PC-9 (cell line): ENCODE measurements at regions not wholly inside any gene's neighbourhood (a gene's known extent, or its start where the extent isn't known, plus 50 kb on each side); places are given as distances from the start of the nearest gene placed in this dataset.
"Not testable (repeated sequence)": the region's sequence is repeated elsewhere in the genome, so short reads cannot be mapped to it uniquely, and the experiment has no call there.

ENCODE experiments used
- BruUV-seq: library from RNA; stranded (reverse); fragments of 400-500 nt; replicated peaks from 2 replicates; lab custom pipeline; 2021; lab: Mats Ljungman, UMichigan
- CTCF ChIA-PET: fragments of 300-600 bp; sonication (Branson Sonifier 250); formaldehyde crosslinking; loops from one replicate; lab custom pipeline; 2022; ENCODE audit warnings: antibody characterized with exemption; lab: Charles Lee
- POLR2A ChIA-PET: fragments of 300-600 bp; sonication (Branson Sonifier 250); formaldehyde crosslinking; loops from one replicate; lab custom pipeline; 2022; ENCODE audit warnings: antibody characterized with exemption; ENCODE audit not compliant: unreplicated experiment; lab: Charles Lee
- DNase-seq, 2 experiments: peaks; one replicate each; pipeline versions ENCODE4 v3.0.0 to v3.0.0-alpha.2; 2015 to 2022; ENCODE audit warnings: mixed read lengths in 1 of 2
- H2AFZ ChIP-seq: fragments of 200-600 bp; sonication (generic); 2 replicates; pipeline ENCODE4 v1.8.1; 2017; ENCODE audit warnings: antibody characterized with exemption
- H3F3A ChIP-seq: fragments of 200-600 bp; sonication (generic); 2 replicates; pipeline ENCODE4 v1.8.1; 2017; ENCODE audit warnings: antibody characterized with exemption, mild to moderate bottlenecking, low read depth; ENCODE audit not compliant: insufficient read depth
- H3K27ac ChIP-seq: fragments of 200-600 bp; sonication (generic); 2 replicates; pipeline ENCODE4 v1.6.1; 2016; ENCODE audit warnings: mixed run types
- H3K27me3 ChIP-seq: fragments of 200-600 bp; sonication (generic); 2 replicates; pipeline ENCODE4 v1.6.1; 2016; ENCODE audit warnings: low read depth, mixed run types; ENCODE audit not compliant: insufficient read depth
- H3K36me3 ChIP-seq: fragments of 200-600 bp; sonication (generic); 2 replicates; pipeline ENCODE4 v1.6.1; 2016; ENCODE audit warnings: low read depth, mixed run types
- H3K4me1 ChIP-seq: fragments of 200-600 bp; sonication (generic); replicated peaks from 2 replicates; pipeline ENCODE4 v1.6.1; 2016; ENCODE audit warnings: mixed run types; ENCODE audit not compliant: insufficient read depth
- H3K4me2 ChIP-seq: fragments of 200-600 bp; sonication (generic); 2 replicates; pipeline ENCODE4 v1.6.1; 2017; ENCODE audit warnings: mixed run types
- H3K4me3 ChIP-seq: fragments of 200-600 bp; sonication (generic); 2 replicates; pipeline ENCODE4 v1.6.1; 2016; ENCODE audit warnings: mixed run types
- H3K79me2 ChIP-seq: fragments of 200-600 bp; sonication (generic); 2 replicates; pipeline ENCODE4 v1.6.1; 2017; ENCODE audit warnings: low read depth, mixed run types
- H3K9me2 ChIP-seq: fragments of 200-600 bp; sonication (generic); 2 replicates; pipeline ENCODE4 v1.8.1; 2017; ENCODE audit warnings: mild to moderate bottlenecking; ENCODE audit not compliant: insufficient read depth
- H3K9me3 ChIP-seq: fragments of 200-600 bp; sonication (generic); 2 replicates; pipeline ENCODE4 v1.8.1; 2016; ENCODE audit warnings: low read depth; ENCODE audit not compliant: insufficient read depth
- H4K20me1 ChIP-seq: fragments of 200-600 bp; sonication (generic); 2 replicates; pipeline ENCODE4 v1.8.1; 2017; ENCODE audit not compliant: insufficient read depth
- EZH2 ChIP-seq: fragments of 200-600 bp; sonication (generic); IDR thresholded peaks from 2 replicates; pipeline ENCODE4 v1.8.0; 2017; ENCODE audit warnings: antibody characterized with exemption, low read depth
- intact Hi-C: fragments of 100-400 bp; cut with micrococcal nuclease; formaldehyde crosslinking; loops from one replicate; pipeline ENCODE4 v1.10.0; 2022; ENCODE audit not compliant: unreplicated experiment
- TF ChIP-seq, protein P1 (sequence below): fragments of 200-600 bp; sonication (generic); conservative IDR thresholded peaks from 2 replicates; pipeline ENCODE4 v1.6.1; 2017; ENCODE audit warnings: mixed run types, antibody characterized with exemption, mild to moderate bottlenecking, moderate library complexity

GRCh38 chr16:62805221-62805857 lies 769.1 kb upstream of the CDH8 start:
- no peaks in the 10 kb centered on the region for H3K79me2 ChIP-seq
- BruUV-seq: no TSS peak
- H3K27ac ChIP-seq: no peak overlapping the region
- no peak overlapping the region for H2AFZ ChIP-seq
- ChIA-PET POLR2A (no interaction called here), CTCF (no interaction called here)
- intact Hi-C loops: no loop called here
- no peaks in the 10 kb centered on the region for H3K9me2 ChIP-seq
- no peak overlapping the region for H3K4me2 ChIP-seq
- H3K4me1 ChIP-seq: no peaks in the 10 kb centered on the region
- H3K4me3 ChIP-seq: no peak overlapping the region
- H3K27me3 ChIP-seq: no peaks in the 10 kb centered on the region
- no peaks in the 10 kb centered on the region for H3K36me3 ChIP-seq
- TF ChIP-seq, protein P1, sequence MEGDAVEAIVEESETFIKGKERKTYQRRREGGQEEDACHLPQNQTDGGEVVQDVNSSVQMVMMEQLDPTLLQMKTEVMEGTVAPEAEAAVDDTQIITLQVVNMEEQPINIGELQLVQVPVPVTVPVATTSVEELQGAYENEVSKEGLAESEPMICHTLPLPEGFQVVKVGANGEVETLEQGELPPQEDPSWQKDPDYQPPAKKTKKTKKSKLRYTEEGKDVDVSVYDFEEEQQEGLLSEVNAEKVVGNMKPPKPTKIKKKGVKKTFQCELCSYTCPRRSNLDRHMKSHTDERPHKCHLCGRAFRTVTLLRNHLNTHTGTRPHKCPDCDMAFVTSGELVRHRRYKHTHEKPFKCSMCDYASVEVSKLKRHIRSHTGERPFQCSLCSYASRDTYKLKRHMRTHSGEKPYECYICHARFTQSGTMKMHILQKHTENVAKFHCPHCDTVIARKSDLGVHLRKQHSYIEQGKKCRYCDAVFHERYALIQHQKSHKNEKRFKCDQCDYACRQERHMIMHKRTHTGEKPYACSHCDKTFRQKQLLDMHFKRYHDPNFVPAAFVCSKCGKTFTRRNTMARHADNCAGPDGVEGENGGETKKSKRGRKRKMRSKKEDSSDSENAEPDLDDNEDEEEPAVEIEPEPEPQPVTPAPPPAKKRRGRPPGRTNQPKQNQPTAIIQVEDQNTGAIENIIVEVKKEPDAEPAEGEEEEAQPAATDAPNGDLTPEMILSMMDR: no peak
- TF ChIP-seq EZH2: no peak
- no peaks in the 10 kb centered on the region for H3F3A ChIP-seq
- no peaks in the 10 kb centered on the region for H4K20me1 ChIP-seq
- no peak for DNase-seq
- H3K9me3 ChIP-seq: no peaks in the 10 kb centered on the region

- TF ChIP-seq, protein P1: no peak
- TF ChIP-seq EZH2: no peak
- H3K79me2 ChIP-seq: no peaks in the 10 kb centered on the region
- POLR2A ChIA-PET: no interaction called here
- H3K4me3 ChIP-seq: no peak overlapping the region
- no peak overlapping the region for H2AFZ ChIP-seq
- no peak overlapping the region for H3K27ac ChIP-seq
- H3K9me3 ChIP-seq: peaks cover 3% of the 10 kb centered on the region; the same call in 1 of the 2 replicates
- no peaks in the 10 kb centered on the region for H3K36me3 ChIP-seq
- H3K4me2 ChIP-seq: no peak overlapping the region
- no peaks in the 10 kb centered on the region for H3K4me1 ChIP-seq
- BruUV-seq: no TSS peak
- H3K9me2 ChIP-seq: no peaks in the 10 kb centered on the region
- CTCF ChIA-PET: no interaction called here
- DNase-seq: no peak
- no peaks in the 10 kb centered on the region for H4K20me1 ChIP-seq
- intact Hi-C loops: no loop called here
- no peaks in the 10 kb centered on the region for H3F3A ChIP-seq
- H3K27me3 ChIP-seq: no peaks in the 10 kb centered on the region
Observed at GRCh38 chr16:62794724-62795123, 758.5 kb upstream of the CDH8 start.

DNA sequence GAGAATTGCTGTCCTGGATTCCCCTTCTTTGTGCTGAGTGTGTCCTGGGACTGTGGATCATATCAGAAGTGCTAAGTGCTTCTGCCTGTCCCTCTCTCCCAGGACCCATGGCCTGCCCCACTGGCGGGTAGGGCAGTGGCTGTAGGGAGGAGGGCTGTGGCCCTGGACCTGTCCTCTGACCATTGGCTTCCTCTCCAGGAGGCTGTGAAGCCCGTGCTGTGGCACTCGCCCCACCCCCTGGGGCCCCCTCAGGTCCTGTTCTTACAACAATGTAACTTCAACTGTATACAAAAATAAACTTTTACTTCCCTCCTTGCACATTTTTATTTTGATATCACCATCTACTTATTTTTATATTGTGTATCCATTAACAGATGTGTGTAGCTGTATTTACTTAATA lies 743.8 kb upstream of the CDH8 start:
- BruUV-seq, H3K4me3 ChIP-seq, H3K36me3 ChIP-seq, H3K79me2 ChIP-seq, H4K20me1 ChIP-seq, H3K27me3 ChIP-seq, H3K4me1 ChIP-seq, H3K9me2 ChIP-seq, H3K4me2 ChIP-seq, H2AFZ ChIP-seq, H3F3A ChIP-seq, H3K9me3 ChIP-seq, POLR2A ChIA-PET, DNase-seq, intact Hi-C loops, CTCF ChIA-PET, H3K27ac ChIP-seq: not testable (repeated sequence)

- POLR2A ChIA-PET: no interaction called here
- Histone ChIP-seq H3K4me2 (no peak overlapping the region), H3F3A (no peaks in the 10 kb centered on the region), H3K4me1 (no peaks in the 10 kb centered on the region), H4K20me1 (no peaks in the 10 kb centered on the region), H3K27ac (no peak overlapping the region), H3K9me3 (no peaks in the 10 kb centered on the region), H3K79me2 (no peaks in the 10 kb centered on the region), H3K36me3 (no peaks in the 10 kb centered on the region), H3K27me3 (no peaks in the 10 kb centered on the region), H2AFZ (no peak overlapping the region), H3K4me3 (no peak overlapping the region), H3K9me2 (no peaks in the 10 kb centered on the region)
- DNase-seq: no peak
- no TSS peak for BruUV-seq
- no peak for TF ChIP-seq EZH2
- TF ChIP-seq, protein P1: no peak
- CTCF ChIA-PET: no interaction called here
- intact Hi-C loops: no loop called here
Observed at GRCh38 chr16:62764572-62764971, 728.3 kb upstream of the CDH8 start.
